ENCODE measurements at regions not wholly inside any gene's neighbourhood (a gene's known extent, or its start where the extent isn't known, plus 50 kb on each side); places are given as distances from the start of the nearest gene placed in this dataset.
"Not testable (repeated sequence)": the region's sequence is repeated elsewhere in the genome, so short reads cannot be mapped to it uniquely, and the experiment has no call there.

DNA sequence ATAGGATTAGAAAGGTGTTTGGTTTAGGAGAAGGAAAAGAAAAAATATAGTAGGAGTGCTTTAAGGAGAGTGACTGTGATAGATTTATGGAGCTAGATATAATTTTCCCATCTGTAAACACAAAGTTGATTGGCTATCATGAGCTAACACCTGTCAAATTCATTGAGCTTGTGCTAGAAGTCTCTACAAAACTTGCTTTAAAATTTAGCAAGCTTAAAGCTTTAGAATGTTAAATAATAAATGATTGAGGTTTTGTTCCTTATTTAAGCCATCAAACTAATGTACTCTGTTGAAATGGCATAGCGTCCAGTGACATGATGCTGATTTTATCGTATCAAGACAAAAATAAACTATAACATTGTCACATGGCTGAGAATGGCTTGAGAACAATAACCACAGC, 1497.4 kb upstream of the DDX18 start:
- peaks cover 17% of the 10 kb centered on the region for H3K9me3 Mint-ChIP-seq
- intact Hi-C loops (cut with micrococcal nuclease), result no loop called here

DNA sequence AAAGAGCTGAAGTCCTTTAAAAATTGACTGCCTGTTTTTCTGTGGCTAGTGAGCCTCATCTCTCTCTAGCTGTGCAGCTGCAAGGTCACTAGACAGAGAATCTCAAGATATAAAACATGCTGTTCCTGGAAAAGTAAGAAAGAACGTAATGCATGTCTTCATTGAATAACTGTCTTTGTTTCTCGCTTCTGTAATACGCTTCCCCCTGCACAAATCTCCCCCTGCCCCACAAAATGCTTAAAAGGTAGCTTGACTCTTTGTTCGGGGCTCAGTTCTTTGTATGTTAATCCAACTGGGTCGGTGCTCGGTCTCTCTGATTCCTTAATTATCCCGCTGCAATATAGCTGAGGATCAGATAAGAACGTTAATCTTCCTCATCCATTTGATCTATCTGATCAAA, 1495.9 kb upstream of the DDX18 start:
- H3K36me3 Mint-ChIP-seq (ENCODE audit: low read depth); H3K27me3 Mint-ChIP-seq; H3K27ac Mint-ChIP-seq; H3K4me1 Mint-ChIP-seq (ENCODE audit: low read depth); H3K4me3 Mint-ChIP-seq; intact Hi-C loops (cut with micrococcal nuclease): not testable (repeated sequence)
- peaks cover 17% of the 10 kb centered on the region for H3K9me3 Mint-ChIP-seq

More for the DNA sequence above, 1497.4 kb upstream of the DDX18 start:
- no peaks in the 10 kb centered on the region for H3K27me3 Mint-ChIP-seq
- no peak overlapping the region for H3K27ac Mint-ChIP-seq
- H3K4me3 Mint-ChIP-seq, result no peak overlapping the region
- no peaks in the 10 kb centered on the region for H3K36me3 Mint-ChIP-seq (ENCODE audit: low read depth)
- no peaks in the 10 kb centered on the region for H3K4me1 Mint-ChIP-seq (ENCODE audit: low read depth)

DNA sequence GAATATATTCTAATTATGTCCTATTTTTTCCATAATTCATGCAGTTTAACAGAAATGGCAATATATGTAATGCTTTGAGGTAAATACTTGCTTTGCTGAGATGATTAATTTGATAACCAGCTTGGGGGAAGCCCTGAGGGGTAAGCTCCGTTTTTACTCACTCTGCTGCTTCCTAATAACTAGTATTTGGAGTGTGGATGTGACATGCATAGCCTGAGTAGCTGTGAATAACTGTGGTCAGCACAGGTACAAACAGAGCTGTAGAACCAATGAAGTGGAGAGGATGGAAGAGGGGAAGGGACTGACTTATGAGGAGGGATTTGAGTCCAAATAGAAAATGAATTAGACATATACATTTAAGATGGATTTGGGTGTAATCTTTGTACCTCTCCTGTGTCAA, 1495.5 kb upstream of the DDX18 start:
- no peak overlapping the region for H3K27ac Mint-ChIP-seq
- H3K4me3 Mint-ChIP-seq, result no peak overlapping the region
- H3K9me3 Mint-ChIP-seq, result peaks cover 21% of the 10 kb centered on the region
- H3K27me3 Mint-ChIP-seq, result no peaks in the 10 kb centered on the region
- intact Hi-C loops (cut with micrococcal nuclease), result no loop called here
- H3K4me1 Mint-ChIP-seq (ENCODE audit: low read depth), result no peaks in the 10 kb centered on the region
- H3K36me3 Mint-ChIP-seq (ENCODE audit: low read depth), result no peaks in the 10 kb centered on the region

DNA sequence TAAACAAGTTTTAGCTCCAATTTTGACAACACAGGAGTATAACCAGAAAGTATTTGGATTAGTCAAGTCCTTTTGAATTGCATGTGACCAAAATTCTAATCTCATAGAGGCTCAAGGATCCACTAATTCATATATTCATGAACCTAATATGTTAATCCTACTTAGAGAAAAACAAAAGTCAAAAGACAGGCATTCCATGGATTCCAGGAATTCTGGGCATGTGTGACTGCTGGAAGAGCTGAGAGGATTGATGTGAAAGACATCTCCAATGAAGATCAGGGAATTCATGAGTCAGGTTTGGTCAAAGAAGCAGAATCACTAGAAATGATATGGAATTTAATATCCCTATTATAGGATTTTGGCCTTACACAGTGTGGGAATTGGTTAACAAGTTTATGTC, 1494.6 kb upstream of the DDX18 start:
- Mint-ChIP-seq H3K4me3 (no peak overlapping the region), H3K27ac (no peak overlapping the region), H3K36me3 (ENCODE audit: low read depth) (no peaks in the 10 kb centered on the region), H3K4me1 (ENCODE audit: low read depth) (no peaks in the 10 kb centered on the region), H3K27me3 (no peaks in the 10 kb centered on the region), H3K9me3 (peaks cover 30% of the 10 kb centered on the region)
- intact Hi-C loops (cut with micrococcal nuclease), result no loop called here

DNA sequence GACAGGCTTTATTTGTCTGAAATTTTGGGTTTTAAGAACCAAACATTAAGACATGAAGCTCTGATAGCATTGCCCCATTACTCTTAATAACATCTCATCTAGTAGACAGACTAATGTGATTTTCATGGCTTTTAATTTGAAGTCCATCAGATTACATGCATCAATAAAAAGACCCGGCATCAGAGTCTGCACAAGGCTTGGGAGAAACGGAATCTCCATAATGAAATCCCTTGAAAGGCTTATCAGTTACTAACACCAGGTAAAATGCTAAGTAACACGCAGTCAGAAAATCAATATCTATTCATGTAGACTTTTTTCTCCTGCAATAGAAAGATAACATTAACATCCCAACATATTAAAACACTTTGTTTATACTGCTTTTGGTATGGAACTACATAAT, 1485.2 kb upstream of the DDX18 start:
- Mint-ChIP-seq H3K9me3 (peaks cover 30% of the 10 kb centered on the region), H3K36me3 (ENCODE audit: low read depth) (no peaks in the 10 kb centered on the region), H3K4me3 (no peak overlapping the region), H3K4me1 (ENCODE audit: low read depth) (no peaks in the 10 kb centered on the region), H3K27me3 (no peaks in the 10 kb centered on the region), H3K27ac (no peak overlapping the region)
- intact Hi-C loops (cut with micrococcal nuclease), result no loop called here

DNA sequence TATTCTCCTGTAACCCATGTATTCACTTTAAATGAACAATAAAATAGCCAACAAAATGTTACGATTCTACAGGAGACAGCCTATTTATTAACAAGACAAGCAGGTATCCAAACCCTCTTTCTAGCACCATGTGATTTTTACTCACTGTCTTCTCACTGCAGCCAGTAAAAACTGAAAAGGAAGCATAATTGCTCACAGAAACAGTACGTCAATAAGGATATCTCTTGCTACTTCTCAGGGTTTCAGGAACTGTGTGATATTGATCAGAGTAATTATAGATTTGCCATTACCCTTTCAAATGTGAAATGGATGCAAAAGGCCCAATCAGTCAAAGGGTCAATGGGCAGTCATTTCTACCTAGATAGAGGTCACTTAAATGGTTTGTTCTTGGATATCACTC, 1473.8 kb upstream of the DDX18 start:
- H3K27ac Mint-ChIP-seq, result no peak overlapping the region
- intact Hi-C loops (cut with micrococcal nuclease), result no loop called here
- peaks cover 35% of the 10 kb centered on the region for H3K9me3 Mint-ChIP-seq
- H3K36me3 Mint-ChIP-seq (ENCODE audit: low read depth), result no peaks in the 10 kb centered on the region
- no peaks in the 10 kb centered on the region for H3K4me1 Mint-ChIP-seq (ENCODE audit: low read depth)
- no peaks in the 10 kb centered on the region for H3K27me3 Mint-ChIP-seq
- no peak overlapping the region for H3K4me3 Mint-ChIP-seq

DNA sequence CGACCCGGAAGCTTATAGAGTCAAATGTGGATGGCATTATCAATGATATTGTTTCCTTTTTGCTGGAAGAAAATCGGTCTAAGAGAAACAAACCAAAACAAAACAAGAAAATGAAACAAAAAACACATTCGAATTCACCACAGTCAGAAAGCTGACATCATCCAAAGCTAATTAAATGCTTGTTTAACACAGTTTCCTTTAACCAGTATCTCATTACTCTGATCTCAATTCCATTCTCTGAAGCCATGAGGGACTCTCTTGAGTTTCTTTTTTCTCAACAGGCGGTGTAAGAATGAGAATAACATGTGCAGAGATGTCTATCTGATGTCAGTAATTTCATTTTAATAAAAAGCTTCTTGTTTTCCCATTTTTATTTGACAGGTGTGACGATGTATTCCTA, 1448.3 kb upstream of the DDX18 start:
- Mint-ChIP-seq H3K9me3 (peaks cover 13% of the 10 kb centered on the region), H3K4me3 (no peak overlapping the region), H3K4me1 (ENCODE audit: low read depth) (no peaks in the 10 kb centered on the region), H3K36me3 (ENCODE audit: low read depth) (no peaks in the 10 kb centered on the region), H3K27me3 (no peaks in the 10 kb centered on the region), H3K27ac (no peak overlapping the region)
- intact Hi-C loops (cut with micrococcal nuclease), result no loop called here

DNA sequence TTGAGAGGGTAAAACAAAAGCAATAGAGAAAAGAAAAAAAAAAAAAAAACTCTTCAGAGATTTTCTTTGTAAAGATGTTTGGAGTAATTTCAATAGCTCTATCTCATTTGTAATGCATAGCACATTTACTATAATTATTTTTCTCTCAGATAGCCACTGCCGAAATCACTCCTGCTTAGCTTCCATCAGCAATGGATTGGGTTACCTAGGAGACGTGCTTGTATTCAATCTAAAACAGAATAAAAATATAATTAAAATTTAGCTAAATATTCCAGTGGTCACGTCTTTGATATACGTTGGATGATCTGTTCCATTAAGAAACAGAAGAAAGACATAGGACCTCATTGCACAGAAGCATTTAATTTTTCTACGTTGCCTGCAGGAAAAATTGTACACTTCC, 1435.7 kb upstream of the DDX18 start:
- Mint-ChIP-seq H3K27me3 (no peaks in the 10 kb centered on the region), H3K4me1 (ENCODE audit: low read depth) (no peaks in the 10 kb centered on the region), H3K4me3 (no peak overlapping the region), H3K9me3 (peaks cover 19% of the 10 kb centered on the region), H3K36me3 (ENCODE audit: low read depth) (no peaks in the 10 kb centered on the region), H3K27ac (no peak overlapping the region)
- intact Hi-C loops (cut with micrococcal nuclease), result no loop called here

DNA sequence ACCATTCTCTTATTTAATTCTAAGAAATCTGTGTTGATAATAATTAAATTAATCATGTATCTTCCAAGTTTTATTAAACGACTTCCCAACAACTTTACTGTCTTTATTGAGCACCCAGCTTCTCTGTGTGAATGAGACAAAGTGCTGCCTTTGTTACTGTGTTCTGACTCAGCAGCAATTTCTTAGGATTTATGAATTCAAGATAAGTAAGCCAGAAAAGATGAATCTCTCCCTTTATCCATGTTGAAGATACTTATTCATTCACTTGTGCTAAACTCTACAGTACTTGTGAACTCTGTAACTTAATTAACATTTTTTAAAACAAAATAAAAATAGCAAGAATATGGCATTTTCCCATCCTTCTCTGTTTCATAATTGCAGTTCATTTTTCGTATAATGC, 1403.3 kb upstream of the DDX18 start:
- Mint-ChIP-seq H3K4me3 (no peak overlapping the region), H3K4me1 (ENCODE audit: low read depth) (no peaks in the 10 kb centered on the region), H3K27ac (no peak overlapping the region), H3K9me3 (peaks cover 58% of the 10 kb centered on the region), H3K27me3 (no peaks in the 10 kb centered on the region), H3K36me3 (ENCODE audit: low read depth) (no peaks in the 10 kb centered on the region)
- intact Hi-C loops (cut with micrococcal nuclease), result no loop called here

DNA sequence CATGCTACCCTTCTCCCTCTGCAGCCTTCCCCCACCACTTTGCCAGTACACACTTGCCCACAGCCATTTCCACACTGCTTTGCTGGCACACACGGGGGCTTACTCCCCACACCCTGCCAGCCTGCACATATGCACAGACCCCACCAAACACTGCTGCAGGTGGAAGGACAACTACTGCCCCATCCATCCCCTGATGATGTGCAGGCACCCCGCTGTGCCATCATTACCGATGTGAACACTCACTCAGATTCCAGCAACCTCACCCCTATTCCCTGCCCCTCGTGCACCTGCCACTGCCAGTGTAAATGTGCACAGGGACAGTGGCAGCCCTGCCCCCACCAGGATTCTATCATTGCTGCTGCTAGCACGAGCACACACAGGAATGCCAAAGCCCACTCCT, 1400.8 kb upstream of the DDX18 start:
- intact Hi-C loops (cut with micrococcal nuclease), result no loop called here
- no peak overlapping the region for H3K4me3 Mint-ChIP-seq
- H3K4me1 Mint-ChIP-seq (ENCODE audit: low read depth), result no peaks in the 10 kb centered on the region
- peaks cover 52% of the 10 kb centered on the region for H3K9me3 Mint-ChIP-seq
- no peaks in the 10 kb centered on the region for H3K36me3 Mint-ChIP-seq (ENCODE audit: low read depth)
- H3K27me3 Mint-ChIP-seq, result no peaks in the 10 kb centered on the region
- H3K27ac Mint-ChIP-seq, result no peak overlapping the region

DNA sequence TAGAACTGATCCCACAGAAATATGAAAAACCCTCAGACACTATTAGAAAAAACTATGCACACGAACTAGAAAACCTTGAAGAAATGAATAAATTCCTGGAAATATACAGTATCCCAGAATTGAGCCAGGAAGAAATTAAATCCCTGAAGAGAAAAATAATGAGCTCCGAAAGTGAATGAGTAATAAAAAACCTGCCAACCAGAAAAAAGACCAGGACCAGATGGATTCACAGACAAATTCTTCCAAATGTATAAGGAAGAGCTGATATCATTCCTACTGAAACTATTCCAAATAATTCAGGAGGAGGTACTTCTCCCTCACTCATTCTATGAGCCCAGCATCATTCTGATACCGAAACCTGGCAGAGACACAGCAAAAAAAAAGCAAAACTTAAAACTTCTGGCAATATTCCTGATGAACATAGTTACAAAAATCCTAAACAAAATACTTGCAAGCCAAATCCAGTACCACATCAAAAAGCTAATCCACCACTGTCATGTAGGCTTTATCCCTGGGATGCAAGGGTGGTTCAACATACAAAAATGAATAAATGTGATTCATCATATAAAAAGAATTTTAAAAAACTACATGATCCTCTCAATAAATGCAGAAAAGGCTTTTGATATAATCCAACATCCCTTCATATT, 1397.6 kb upstream of the DDX18 start:
- peaks cover 52% of the 10 kb centered on the region for H3K9me3 Mint-ChIP-seq

DNA sequence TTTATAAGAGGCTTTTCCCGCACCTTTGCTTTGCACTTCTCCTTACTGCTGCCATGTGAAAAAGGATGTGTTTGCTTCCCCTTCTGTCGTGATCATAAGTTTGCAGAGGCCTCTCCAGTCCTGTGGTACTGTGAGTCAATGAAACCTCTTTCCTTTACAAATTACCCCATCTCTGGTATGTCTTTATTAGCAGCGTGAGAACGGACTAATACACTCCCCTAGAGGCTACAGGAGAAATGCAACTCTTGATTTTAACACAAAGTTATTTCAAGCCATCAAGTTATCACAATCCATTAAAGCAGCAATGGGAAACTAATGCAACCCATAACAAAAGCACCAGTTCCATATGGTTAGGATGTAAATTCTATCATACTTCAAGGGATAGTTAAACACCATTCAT, 1378.8 kb upstream of the DDX18 start:
- H3K4me3 Mint-ChIP-seq, result no peak overlapping the region
- intact Hi-C loops (cut with micrococcal nuclease), result no loop called here
- peaks cover 31% of the 10 kb centered on the region for H3K9me3 Mint-ChIP-seq
- H3K27ac Mint-ChIP-seq, result no peak overlapping the region
- H3K27me3 Mint-ChIP-seq, result no peaks in the 10 kb centered on the region
- H3K36me3 Mint-ChIP-seq (ENCODE audit: low read depth), result no peaks in the 10 kb centered on the region
- H3K4me1 Mint-ChIP-seq (ENCODE audit: low read depth), result no peaks in the 10 kb centered on the region

More for the DNA sequence above, 1397.6 kb upstream of the DDX18 start:
- H3K36me3 Mint-ChIP-seq (ENCODE audit: low read depth), result no peaks in the 10 kb centered on the region
- no peak overlapping the region for H3K4me3 Mint-ChIP-seq
- no peaks in the 10 kb centered on the region for H3K27me3 Mint-ChIP-seq
- intact Hi-C loops (cut with micrococcal nuclease), result no loop called here
- H3K27ac Mint-ChIP-seq, result no peak overlapping the region
- H3K4me1 Mint-ChIP-seq (ENCODE audit: low read depth), result no peaks in the 10 kb centered on the region

DNA sequence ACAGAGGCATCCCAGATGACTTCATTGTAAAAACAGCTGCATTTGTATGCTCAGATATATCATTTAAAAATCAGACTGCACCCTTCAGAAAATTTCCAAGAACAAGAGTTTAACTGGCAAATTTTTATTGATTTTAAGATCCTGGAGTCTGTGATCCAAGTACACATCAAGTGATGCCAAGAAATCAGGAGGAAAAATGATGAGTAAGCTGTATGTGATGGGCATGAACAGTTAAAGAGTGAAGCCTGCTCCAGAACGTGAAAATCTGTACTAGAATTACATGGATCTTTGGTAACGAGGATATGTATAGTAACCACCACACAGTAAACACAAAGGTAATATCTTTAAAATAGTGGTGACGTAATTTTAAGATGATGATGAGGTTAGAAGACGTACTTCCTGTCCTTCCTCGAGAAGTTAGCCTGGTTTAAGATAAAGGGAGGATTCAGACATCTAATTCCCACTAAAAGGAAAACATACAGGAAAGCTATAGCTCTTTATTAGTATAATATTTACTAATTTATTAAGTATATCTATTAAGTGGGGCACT, 1374.3 kb upstream of the DDX18 start:
- Mint-ChIP-seq H3K4me1 (ENCODE audit: low read depth) (no peaks in the 10 kb centered on the region), H3K4me3 (no peak overlapping the region), H3K36me3 (ENCODE audit: low read depth) (no peaks in the 10 kb centered on the region), H3K27ac (no peak overlapping the region), H3K27me3 (no peaks in the 10 kb centered on the region), H3K9me3 (peaks cover 20% of the 10 kb centered on the region)
- intact Hi-C loops (cut with micrococcal nuclease), result no loop called here

DNA sequence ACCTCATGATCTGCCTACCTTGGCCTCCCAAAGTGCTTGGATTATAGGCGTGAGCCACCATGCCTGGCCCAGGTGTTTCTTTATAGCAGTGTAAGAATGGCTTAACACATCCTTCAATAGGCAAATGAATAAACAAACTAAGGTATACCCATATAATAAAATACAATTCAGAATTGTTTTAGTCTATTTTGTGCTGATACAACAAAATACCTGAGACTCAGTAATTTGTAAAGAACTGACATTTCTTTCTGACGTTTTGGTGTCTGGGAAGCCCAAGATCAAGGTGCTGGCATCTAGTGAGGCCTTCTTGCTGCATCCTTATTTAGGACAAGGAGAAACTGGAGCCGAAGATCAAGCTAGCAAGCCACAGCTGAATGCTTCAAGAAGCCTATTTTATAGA, 1372.1 kb upstream of the DDX18 start:
- no peak overlapping the region for H3K27ac Mint-ChIP-seq
- H3K36me3 Mint-ChIP-seq (ENCODE audit: low read depth), result no peaks in the 10 kb centered on the region
- no peaks in the 10 kb centered on the region for H3K27me3 Mint-ChIP-seq
- intact Hi-C loops (cut with micrococcal nuclease), result no loop called here
- no peaks in the 10 kb centered on the region for H3K4me1 Mint-ChIP-seq (ENCODE audit: low read depth)
- H3K4me3 Mint-ChIP-seq, result no peak overlapping the region
- H3K9me3 Mint-ChIP-seq, result peaks cover 20% of the 10 kb centered on the region

DNA sequence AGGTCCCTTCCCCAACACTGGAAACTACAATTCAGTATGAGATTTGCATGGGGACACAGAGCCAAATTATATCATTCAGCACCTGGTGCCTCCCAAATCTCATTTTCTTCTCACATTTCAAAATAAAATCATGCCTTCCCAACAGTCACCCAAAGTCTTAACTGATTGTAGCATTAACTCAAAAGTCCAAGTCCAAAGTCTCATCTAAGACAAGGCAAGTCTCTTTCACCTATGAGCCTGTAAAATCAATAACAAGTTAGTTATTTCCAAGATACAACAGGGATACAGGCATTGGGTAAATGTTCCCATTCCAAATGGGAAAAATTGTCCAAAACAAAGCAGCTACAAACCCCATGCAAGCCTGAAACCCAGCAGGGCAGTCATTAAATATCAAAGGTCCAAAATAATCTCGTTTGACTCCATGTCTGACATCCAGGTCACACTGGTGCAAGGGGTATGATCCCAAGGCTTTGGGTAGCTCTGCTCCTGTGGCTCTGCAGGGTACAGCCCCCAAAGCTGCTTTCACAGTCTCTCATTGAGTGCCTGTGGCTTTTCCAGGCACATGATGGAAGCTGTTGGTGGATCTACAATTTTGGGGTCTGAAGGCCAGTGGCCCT, 1370.1 kb upstream of the DDX18 start:
- H3K27ac Mint-ChIP-seq, result no peak overlapping the region
- H3K9me3 Mint-ChIP-seq, result peaks cover 20% of the 10 kb centered on the region
- H3K36me3 Mint-ChIP-seq (ENCODE audit: low read depth), result no peaks in the 10 kb centered on the region
- no peaks in the 10 kb centered on the region for H3K27me3 Mint-ChIP-seq
- H3K4me3 Mint-ChIP-seq, result no peak overlapping the region
- intact Hi-C loops (cut with micrococcal nuclease), result no loop called here
- no peaks in the 10 kb centered on the region for H3K4me1 Mint-ChIP-seq (ENCODE audit: low read depth)

Measured in dendritic cell treated with granulocyte-macrophage colony-stimulating factor and Interleukin-4, amounts not matched to agents 40 ng/mL and 50 ng/mL, for 4 days (primary cell).